ENCODE measurements at regions not wholly inside any gene's neighbourhood (a gene's known extent, or its start where the extent isn't known, plus 50 kb on each side); places are given as distances from the start of the nearest gene placed in this dataset.

DNA sequence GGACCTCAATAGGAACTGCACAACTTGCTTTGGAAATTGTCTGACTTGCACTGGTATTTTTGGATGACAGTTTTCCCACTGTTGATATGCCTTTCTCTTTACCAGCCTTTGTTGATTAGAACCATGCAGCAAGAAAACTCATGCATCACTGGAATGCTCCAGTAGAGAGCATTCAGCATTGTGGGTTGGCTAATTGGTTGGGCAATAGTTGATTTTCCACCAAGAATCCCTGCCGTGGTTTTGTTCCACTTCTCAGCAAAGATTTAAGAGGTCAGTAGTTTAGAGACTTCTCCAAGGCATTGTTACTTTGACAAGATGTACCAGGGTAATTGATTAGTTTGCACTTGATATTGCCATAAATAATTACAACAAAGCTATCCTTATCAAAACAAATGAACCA is 260.0 kb downstream of the DHX35 start:
- no peak for DNase-seq (ENCODE audit: low read depth)

GRCh38 chr20:39216195-39216594 is 254.1 kb downstream of the DHX35 start:
- no peak for DNase-seq (ENCODE audit: low read depth)

GRCh38 chr20:39214828-39215227 is 252.7 kb downstream of the DHX35 start:
- DNase-seq (ENCODE audit: low read depth): no peak

DNA sequence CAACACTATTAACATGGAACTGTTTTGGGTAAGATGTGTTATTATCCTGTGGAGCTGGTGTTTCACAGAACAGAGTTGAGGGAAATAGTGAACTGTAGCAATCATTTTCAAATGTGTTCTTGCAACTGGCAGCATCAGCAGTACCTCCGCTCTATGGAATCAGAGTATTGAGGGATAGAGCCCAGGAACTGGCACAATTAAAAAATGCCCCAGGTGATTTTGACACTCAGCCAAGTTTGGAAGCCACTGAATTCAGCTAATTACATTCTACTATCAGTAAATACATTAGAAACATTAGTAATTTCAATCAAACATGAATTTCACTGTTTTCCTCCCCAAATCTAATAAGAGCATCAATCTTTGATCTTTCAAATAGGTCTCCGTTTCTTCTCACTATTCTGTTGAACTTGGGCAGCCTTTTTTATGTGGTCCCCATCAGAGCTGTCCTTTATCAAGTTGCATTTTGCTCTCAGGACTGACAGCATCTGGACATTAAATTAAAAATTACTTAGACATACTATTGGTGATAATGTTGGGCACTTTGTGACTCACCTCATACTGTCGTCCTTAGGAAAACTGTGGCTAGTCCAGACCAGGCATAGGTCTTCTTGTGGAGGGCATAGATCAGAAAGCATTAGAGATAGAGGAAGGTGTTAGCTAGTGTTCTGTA is 251.5 kb downstream of the DHX35 start:
- DNase-seq (ENCODE audit: low read depth): no peak

GRCh38 chr20:39211060-39211748 is 249.1 kb downstream of the DHX35 start:
- no peak for DNase-seq (ENCODE audit: low read depth)

DNA sequence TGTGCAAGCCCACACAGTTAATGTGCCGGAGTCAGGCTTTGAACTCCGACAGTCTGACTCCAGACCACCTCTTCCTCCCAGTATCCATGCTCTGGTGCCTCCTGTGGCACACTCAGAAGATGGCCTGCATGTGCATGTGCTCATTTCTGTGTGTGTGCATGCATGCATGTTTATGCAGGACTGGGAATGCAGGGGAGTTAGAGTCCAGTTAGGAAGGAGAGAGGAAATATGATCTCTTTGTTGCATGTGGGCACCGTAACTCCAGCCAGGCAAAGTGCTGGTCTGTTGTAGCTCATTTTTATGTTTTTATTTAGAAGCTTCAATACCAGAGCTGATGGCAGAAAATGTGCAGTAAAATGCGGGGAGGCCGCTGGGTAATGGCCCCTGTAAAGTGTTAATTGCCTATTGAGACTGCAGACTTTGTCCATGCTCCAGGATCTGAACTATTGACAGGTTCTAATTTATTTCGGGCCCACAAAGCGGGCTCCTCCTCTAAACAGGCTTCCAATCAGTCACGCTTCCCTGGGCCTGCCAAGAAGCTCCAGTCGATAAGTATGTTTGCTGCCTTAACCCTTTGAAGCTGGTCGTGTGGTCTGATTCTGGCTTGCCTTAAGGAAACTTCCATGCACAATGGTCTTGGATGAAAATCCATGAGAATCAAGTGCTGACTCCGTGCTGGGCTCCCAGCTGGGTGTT is 248.3 kb downstream of the DHX35 start:
- DNase-seq (ENCODE audit: low read depth): no peak

DNA sequence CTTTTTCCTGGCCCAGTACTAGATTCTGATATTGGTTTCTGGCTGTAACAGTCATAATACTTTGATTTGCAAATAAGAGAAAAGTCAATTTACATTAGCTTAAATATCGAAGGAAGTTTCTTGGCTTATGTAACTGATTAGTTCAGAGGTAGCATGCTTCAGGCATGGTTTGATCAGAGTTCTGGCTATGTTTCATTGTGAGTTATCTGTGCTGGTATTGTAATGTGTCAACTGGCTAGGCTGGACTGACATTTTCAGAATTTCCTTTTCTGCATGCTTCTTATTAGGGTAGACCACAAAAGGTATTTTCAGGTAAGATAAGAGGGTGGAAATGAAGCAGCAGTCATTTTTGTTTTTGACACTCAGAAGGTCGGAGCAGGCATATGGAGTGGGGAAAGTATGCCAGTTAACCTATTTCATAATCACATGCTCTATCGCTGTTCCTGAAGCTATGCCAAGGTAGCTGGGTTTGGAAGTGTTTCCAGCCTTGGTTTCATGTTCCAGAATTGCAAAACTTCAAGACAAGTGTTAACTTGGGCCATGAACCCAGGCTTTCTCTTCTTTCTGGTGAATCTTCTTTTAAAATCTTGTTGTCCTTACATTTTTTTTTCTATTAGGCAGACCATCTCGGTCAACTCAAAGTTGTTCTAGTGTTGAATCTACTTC is 244.9 kb downstream of the DHX35 start:
- no peak for DNase-seq (ENCODE audit: low read depth)

- no peak for DNase-seq (ENCODE audit: low read depth)
Measured at GRCh38 chr20:39195582-39196021, 233.5 kb downstream of the DHX35 start.

DNA sequence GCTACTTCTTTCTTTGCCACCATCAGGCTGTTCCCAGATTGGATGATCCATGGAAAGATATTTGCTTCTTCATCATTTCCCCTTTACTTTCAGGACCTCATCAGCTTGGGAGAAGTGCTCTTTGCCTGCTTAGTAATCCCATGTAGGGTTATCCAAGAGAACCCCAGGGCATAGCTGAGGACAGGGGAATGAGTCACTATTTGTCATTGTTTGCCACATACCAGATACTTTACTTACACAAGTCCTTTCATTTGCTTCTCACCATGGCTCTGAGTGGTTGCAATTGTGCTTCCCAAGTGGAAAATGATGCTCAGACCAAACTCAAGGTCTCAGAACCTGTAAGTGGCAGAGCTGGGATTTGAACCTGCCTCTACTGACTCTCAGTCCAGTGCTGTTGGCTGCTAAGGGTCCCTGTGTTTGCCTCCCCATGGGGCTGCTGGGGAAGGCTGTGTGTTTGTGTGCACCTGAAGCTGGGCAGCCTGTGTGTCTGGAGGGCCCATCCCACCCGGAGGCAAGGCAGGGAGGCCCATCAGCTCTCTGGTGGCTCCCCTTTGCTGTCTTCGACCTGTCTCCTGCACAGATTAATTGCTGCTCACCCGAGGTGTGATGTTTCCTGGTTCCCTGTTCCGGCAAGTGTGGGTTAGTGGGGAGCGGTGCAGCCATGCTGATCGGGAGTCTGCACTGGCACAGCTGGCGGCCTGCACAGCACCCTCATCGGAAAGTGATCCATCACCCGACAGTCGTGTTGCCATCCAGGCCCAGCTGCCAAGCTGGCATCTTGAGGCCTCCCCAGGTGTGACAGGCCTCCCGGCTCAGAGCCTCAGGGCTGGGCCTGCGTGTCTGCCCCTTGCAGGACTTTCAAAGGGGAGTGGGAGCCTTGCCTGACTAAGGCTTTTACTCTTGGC is 228.8 kb downstream of the DHX35 start:
- DNase-seq (ENCODE audit: low read depth): no peak

DNA sequence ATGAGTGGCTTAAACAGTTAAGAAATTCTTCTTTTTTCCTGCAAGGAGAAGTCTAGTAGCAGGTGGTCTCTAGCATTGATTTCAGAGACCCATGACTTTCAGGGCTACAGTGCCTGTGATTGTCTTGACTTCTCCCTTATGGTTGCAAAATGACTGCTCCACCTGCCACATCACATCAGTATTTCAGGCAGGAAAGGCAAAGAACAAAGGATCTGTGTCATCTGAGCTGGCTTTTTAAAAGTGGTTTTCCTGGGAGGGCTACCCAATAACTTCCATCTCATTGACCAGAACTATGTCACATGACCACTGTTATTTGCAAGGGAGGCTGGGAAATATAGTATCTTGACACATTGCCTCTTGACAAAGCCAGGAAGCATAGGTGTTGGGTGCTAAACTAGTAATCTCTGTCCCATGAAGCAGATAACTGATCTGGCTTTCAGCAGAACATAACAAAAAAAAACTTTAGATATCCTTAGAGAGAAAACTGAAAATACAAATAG is 226.2 kb downstream of the DHX35 start:
- no peak for DNase-seq (ENCODE audit: low read depth)

DNA sequence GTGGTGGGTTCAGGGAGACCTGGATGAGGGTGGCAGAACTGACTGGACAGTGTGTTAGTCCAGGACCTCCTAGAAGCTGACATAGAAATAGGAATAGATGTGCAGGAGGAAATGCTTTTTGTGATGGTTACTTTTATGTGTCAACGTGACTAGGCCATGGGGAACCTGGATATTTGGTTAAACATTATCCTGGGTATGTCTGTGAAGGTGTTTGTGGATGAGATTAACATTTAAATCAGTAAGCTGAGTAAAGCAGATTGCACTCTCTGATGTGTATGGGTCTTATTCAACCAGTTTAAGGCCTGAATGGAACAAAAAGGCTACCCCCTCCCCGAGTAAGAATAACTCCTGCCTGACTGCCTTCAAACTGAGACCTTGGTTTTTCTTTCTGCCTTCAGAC is 219.3 kb downstream of the DHX35 start:
- DNase-seq (ENCODE audit: low read depth): no peak

- no peak for DNase-seq (ENCODE audit: low read depth)
Measured at GRCh38 chr20:39176457-39176856, 214.3 kb downstream of the DHX35 start.

- DNase-seq (ENCODE audit: low read depth): no peak
Measured at GRCh38 chr20:39170896-39171463, 208.8 kb downstream of the DHX35 start.

GRCh38 chr20:39165099-39165498 is 203.0 kb downstream of the DHX35 start:
- DNase-seq (ENCODE audit: low read depth): no peak

- no peak for DNase-seq (ENCODE audit: low read depth)
Measured at GRCh38 chr20:39164642-39165041, 202.5 kb downstream of the DHX35 start.

DNA sequence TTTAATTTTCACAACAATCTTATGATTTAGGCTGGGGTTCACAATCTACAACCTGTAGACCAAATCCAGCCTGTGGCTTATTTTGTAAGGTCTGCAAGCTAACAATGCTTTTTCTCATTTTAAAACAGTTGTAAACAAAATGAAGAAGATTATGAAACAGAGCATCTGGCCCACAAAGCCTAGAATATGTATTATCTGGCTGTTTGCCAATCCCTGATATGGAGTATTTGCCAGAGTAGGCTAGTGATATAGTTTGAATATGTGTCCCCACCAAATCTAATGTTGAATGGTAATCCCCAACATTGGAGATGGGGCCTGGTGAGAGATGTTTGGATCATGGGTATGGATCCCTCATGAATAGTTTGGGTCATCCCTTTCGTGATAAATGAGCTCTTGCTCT is 201.8 kb downstream of the DHX35 start:
- no peak for DNase-seq (ENCODE audit: low read depth)

- no peak for DNase-seq (ENCODE audit: low read depth)
Measured at GRCh38 chr20:39161900-39162299, 199.8 kb downstream of the DHX35 start.

DNA sequence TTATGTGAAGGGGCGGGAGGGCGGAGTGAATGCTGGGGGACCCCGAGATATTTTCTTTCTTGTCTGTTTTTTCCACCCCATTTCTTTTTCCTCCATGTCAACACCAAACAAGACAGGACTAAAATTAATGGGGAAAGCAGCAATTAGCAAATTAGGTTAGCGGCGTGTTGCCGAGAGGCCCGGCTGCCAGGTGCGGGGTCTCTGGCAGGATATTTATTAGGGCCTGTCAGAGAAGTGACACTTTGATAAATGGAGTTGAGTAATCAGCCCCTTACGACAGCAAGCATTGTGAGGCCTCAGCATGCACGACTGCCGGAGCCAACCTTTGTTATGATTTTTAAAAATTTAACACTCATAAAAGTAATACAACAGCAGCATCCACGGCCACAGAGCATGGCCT is 193.8 kb downstream of the DHX35 start:
- no peak for DNase-seq (ENCODE audit: low read depth)

DNA sequence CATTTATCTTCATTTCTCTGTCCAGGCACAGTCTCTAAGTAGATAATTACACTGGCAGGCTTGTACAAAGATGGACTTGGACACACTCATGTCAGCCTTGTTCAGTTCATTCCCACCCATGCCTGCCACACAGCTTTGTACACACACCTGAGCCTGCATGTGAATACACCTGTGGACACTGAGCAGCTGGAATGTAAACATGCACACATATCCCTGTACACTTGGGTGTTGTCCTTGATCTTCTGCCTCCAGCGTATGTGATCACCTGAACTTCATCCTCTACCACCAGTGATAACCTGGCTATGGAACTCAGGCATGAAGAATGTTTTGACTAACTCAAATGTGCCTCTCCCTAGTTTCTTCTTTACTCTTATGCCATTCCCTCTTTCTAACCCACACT is 190.6 kb downstream of the DHX35 start:
- DNase-seq (ENCODE audit: low read depth): no peak

DNA sequence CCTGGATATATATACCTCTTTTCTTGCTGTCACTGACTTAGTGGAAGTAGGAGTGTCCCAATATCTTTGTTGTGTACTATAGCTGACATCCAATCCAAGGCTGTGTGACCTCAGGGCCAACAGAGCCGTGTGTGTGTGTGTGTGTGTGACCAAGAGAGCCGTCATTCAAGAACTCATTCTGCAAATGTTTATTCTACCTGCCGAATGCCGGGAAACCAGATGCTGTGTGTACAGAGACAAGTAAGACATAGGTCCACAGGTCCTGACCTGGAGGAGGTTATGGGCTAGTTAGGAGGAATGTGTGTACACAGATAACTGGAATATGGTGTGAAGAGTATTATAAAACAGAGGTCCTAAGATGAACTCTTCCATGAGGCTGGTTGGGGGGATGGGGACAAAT is 190.0 kb downstream of the DHX35 start:
- DNase-seq (ENCODE audit: low read depth): no peak

DNA sequence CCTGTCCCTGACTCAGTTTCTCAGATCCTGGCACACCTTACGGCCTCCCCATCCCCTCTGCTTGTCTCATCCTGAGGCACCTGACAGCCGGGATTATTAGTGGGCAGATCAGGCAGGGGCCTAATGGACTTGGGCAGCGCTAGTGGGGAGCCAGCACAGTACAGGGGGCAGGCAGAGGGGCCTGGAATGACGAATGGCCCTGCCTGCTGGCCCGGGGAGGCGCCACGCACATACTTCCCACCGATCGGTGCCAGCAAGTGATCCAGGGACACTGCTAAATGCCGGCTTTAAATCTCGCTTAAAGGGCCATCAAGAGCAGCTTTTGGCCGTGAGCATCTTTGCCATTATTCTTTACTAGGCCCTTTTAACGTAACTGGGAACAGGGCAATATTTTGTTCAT is 188.4 kb downstream of the DHX35 start:
- DNase-seq (ENCODE audit: low read depth): no peak

Measured in CMK (cell line).